GM23338 (cell line): ENCODE measurements at regions not wholly inside any gene's neighbourhood (a gene's known extent, or its start where the extent isn't known, plus 50 kb on each side); places are given as distances from the start of the nearest gene placed in this dataset.

Experiments
- ATAC-seq: fragments of 200-7000 bp; cut with Tn5 transposase; 3 replicates; pipeline ENCODE4 v1.9.1; 2020
- DNase-seq: peaks from one replicate; pipeline ENCODE4 v3.0.0-alpha.2; 2015; ENCODE audit warnings: low spot score
- H2AFZ ChIP-seq: fragments of 200-600 bp; sonication (generic); 2 replicates; pipeline ENCODE4 v1.8.0; 2016; ENCODE audit warnings: antibody characterized with exemption, mild to moderate bottlenecking, moderate library complexity
- H3F3A ChIP-seq: fragments of 200-600 bp; sonication (generic); replicated peaks from 2 replicates; pipeline ENCODE4 v1.8.0; 2017; ENCODE audit warnings: antibody characterized with exemption, mixed run types, low read depth
- H3K27ac ChIP-seq: fragments of 200-600 bp; sonication (generic); 2 replicates; pipeline ENCODE4 v1.6.1; 2016; ENCODE audit warnings: low read depth
- H3K27me3 ChIP-seq: fragments of 200-600 bp; sonication (generic); 2 replicates; pipeline ENCODE4 v1.8.0; 2016; ENCODE audit warnings: mild to moderate bottlenecking, mixed run types, moderate library complexity; ENCODE audit not compliant: insufficient read depth
- H3K36me3 ChIP-seq: fragments of 200-600 bp; sonication (generic); 2 replicates; pipeline ENCODE4 v1.8.0; 2016; ENCODE audit warnings: mild to moderate bottlenecking; ENCODE audit not compliant: insufficient read depth
- H3K4me1 ChIP-seq: fragments of 200-600 bp; sonication (generic); 2 replicates; pipeline ENCODE4 v1.8.0; 2016; ENCODE audit warnings: mild to moderate bottlenecking, moderate library complexity; ENCODE audit not compliant: insufficient read depth
- H3K4me2 ChIP-seq: fragments of 200-600 bp; sonication (generic); 2 replicates; pipeline ENCODE4 v1.7.1; 2017; ENCODE audit warnings: mixed run types
- H3K4me3 ChIP-seq: fragments of 200-600 bp; sonication (generic); 2 replicates; pipeline ENCODE4 v1.6.1; 2016; ENCODE audit warnings: mixed run types
- H3K79me2 ChIP-seq: fragments of 200-600 bp; sonication (generic); replicated peaks from 2 replicates; pipeline ENCODE4 v1.8.0; 2017; ENCODE audit warnings: mild to moderate bottlenecking; ENCODE audit not compliant: insufficient read depth
- H3K9me2 ChIP-seq: fragments of 200-600 bp; sonication (generic); 2 replicates; pipeline ENCODE4 v1.8.0; 2017; ENCODE audit not compliant: insufficient read depth
- H4K20me1 ChIP-seq: fragments of 200-600 bp; sonication (generic); replicated peaks from 2 replicates; pipeline ENCODE4 v1.8.0; 2017; ENCODE audit warnings: mild to moderate bottlenecking; ENCODE audit not compliant: insufficient read depth
- H3K27ac Mint-ChIP-seq: 2 replicates; pipeline ENCODE4 v1.8.0; 2020; ENCODE audit warnings: inconsistent platforms, mild to moderate bottlenecking, moderate library complexity, mixed read lengths
- H3K27me3 Mint-ChIP-seq: 3 replicates; pipeline ENCODE4 v1.8.0; 2022; ENCODE audit warnings: low read depth, mild to moderate bottlenecking, moderate library complexity, mixed read lengths, inconsistent platforms; ENCODE audit not compliant: insufficient read depth, poor library complexity
- H3K36me3 Mint-ChIP-seq: 3 replicates; pipeline ENCODE4 v1.8.0; 2021; ENCODE audit warnings: low read depth, mild to moderate bottlenecking, inconsistent platforms, moderate library complexity, mixed read lengths
- H3K4me1 Mint-ChIP-seq: 3 replicates; pipeline ENCODE4 v1.8.0; 2020; ENCODE audit warnings: mild to moderate bottlenecking, inconsistent platforms, mixed read lengths
- H3K4me3 Mint-ChIP-seq: 3 replicates; pipeline ENCODE4 v1.8.0; 2021; ENCODE audit warnings: moderate library complexity, mild to moderate bottlenecking, inconsistent platforms, mixed read lengths
- H3K9me3 Mint-ChIP-seq: 3 replicates; pipeline ENCODE4 v1.8.0; 2020; ENCODE audit warnings: moderate library complexity, mild to moderate bottlenecking, inconsistent platforms, mixed read lengths
- CREB1 ChIP-seq: fragments of 250-450 bp; sonication (Bioruptor Pico); IDR thresholded peaks from 2 replicates; pipeline ENCODE4 v1.5.0; 2020; ENCODE audit warnings: low read depth, mild to moderate bottlenecking, moderate library complexity
- EZH2 ChIP-seq: fragments of 200-600 bp; sonication (generic); IDR thresholded peaks from one replicate; pipeline ENCODE4 v1.8.0; 2017; ENCODE audit warnings: antibody characterized with exemption, mild to moderate bottlenecking, low read depth; ENCODE audit not compliant: unreplicated experiment
- EZH2phosphoT487 ChIP-seq: fragments of 200-600 bp; sonication (generic); IDR thresholded peaks from one replicate; pipeline ENCODE4 v1.8.1; 2018; ENCODE audit warnings: antibody characterized with exemption; ENCODE audit not compliant: unreplicated experiment
- JUNB ChIP-seq: IDR thresholded peaks from one replicate; pipeline ENCODE4 v1.6.1; 2016; ENCODE audit warnings: antibody characterized with exemption; ENCODE audit not compliant: unreplicated experiment
- NANOG ChIP-seq: IDR thresholded peaks from 2 replicates; pipeline ENCODE4 v1.6.1; 2016; ENCODE audit warnings: antibody characterized with exemption, borderline replicate concordance
- POLR2AphosphoS5 ChIP-seq: IDR thresholded peaks from 2 replicates; pipeline ENCODE4 v1.6.1; 2016; ENCODE audit warnings: antibody characterized with exemption, low read depth
- STAT1 ChIP-seq: IDR thresholded peaks from one replicate; pipeline ENCODE4 v1.6.1; 2016; ENCODE audit warnings: antibody characterized with exemption; ENCODE audit not compliant: unreplicated experiment
- ZNF114 ChIP-seq: fragments of 250-450 bp; sonication (Bioruptor Pico); IDR thresholded peaks from 2 replicates; pipeline ENCODE4 v1.5.0; 2020; ENCODE audit warnings: mild to moderate bottlenecking, moderate library complexity
- ZNF331 ChIP-seq: fragments of 250-450 bp; sonication (Bioruptor Pico); IDR thresholded peaks from 2 replicates; pipeline ENCODE4 v1.5.0; 2020; ENCODE audit warnings: low read depth, mild to moderate bottlenecking, moderate library complexity
- TF ChIP-seq, protein P1 (sequence below), 2 experiments: fragments of 200-600 bp in 1 of 2; sonication (generic) in 1 of 2; conservative IDR thresholded peaks; 2 replicates each; pipeline versions ENCODE4 v1.5.1 to v1.6.1; 2016 to 2017; ENCODE audit warnings: antibody characterized with exemption in 2 of 2, low read depth in 2 of 2, mild to moderate bottlenecking in 2 of 2, moderate library complexity in 1 of 2
- TF ChIP-seq, protein P2 (sequence below): IDR thresholded peaks from 2 replicates; pipeline ENCODE4 v1.6.1; 2016; ENCODE audit warnings: antibody characterized with exemption
- TF ChIP-seq, protein P3 (sequence below): fragments of 250-450 bp; sonication (Bioruptor Pico); IDR thresholded peaks from 2 replicates; pipeline ENCODE4 v1.5.0; 2020; ENCODE audit warnings: mild to moderate bottlenecking, moderate library complexity
- TF ChIP-seq, protein P4 (sequence below): IDR thresholded peaks from one replicate; pipeline ENCODE4 v1.6.1; 2018; ENCODE audit warnings: antibody characterized with exemption; ENCODE audit not compliant: unreplicated experiment

DNA sequence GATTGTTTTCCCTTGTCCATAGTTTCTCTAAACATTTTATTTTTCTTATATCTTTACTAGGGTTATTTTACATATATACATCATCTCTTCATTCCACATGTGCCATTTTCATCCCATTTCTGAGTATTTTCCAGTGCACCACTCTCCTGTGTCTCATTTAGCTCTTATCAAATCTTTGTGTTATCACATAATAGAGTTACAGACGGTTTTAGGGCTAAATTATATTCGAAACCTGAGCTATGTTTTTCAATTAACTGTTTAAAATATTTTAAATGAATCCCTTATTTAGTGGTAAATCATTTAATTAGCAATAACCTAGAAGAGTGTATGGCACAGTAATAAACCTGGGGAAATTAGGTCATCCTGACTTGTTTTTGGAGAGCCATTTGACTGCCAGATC is 160.4 kb upstream of the DCN start:
- Histone ChIP-seq H3K79me2 (no peaks in the 10 kb centered on the region), H3K27ac (no peak overlapping the region), H2AFZ (no peak overlapping the region), H3K4me1 (no peaks in the 10 kb centered on the region), H3K27me3 (no peaks in the 10 kb centered on the region), H3K4me3 (no peak overlapping the region), H3F3A (no peaks in the 10 kb centered on the region), H3K9me2 (no peaks in the 10 kb centered on the region), H4K20me1 (no peaks in the 10 kb centered on the region), H3K4me2 (no peak overlapping the region), H3K36me3 (no peaks in the 10 kb centered on the region)
- H3K9me3 Mint-ChIP-seq: no peaks in the 10 kb centered on the region
- H3K27ac Mint-ChIP-seq: no peak overlapping the region
- TF ChIP-seq EZH2phosphoT487 (no peak), STAT1 (no peak), NANOG (no peak), EZH2 (no peak), ZNF114 (CRISPR knock-in tag) (no peak), POLR2AphosphoS5 (no peak), CREB1 (CRISPR knock-in tag) (no peak), ZNF331 (CRISPR knock-in tag) (no peak), JUNB (no peak)
- TF ChIP-seq, protein P1, sequence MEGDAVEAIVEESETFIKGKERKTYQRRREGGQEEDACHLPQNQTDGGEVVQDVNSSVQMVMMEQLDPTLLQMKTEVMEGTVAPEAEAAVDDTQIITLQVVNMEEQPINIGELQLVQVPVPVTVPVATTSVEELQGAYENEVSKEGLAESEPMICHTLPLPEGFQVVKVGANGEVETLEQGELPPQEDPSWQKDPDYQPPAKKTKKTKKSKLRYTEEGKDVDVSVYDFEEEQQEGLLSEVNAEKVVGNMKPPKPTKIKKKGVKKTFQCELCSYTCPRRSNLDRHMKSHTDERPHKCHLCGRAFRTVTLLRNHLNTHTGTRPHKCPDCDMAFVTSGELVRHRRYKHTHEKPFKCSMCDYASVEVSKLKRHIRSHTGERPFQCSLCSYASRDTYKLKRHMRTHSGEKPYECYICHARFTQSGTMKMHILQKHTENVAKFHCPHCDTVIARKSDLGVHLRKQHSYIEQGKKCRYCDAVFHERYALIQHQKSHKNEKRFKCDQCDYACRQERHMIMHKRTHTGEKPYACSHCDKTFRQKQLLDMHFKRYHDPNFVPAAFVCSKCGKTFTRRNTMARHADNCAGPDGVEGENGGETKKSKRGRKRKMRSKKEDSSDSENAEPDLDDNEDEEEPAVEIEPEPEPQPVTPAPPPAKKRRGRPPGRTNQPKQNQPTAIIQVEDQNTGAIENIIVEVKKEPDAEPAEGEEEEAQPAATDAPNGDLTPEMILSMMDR (conservative IDR thresholded peaks at IDR 0.05; ENCODE audit: low read depth in 2 of 2): no peak
- TF ChIP-seq, protein P2, sequence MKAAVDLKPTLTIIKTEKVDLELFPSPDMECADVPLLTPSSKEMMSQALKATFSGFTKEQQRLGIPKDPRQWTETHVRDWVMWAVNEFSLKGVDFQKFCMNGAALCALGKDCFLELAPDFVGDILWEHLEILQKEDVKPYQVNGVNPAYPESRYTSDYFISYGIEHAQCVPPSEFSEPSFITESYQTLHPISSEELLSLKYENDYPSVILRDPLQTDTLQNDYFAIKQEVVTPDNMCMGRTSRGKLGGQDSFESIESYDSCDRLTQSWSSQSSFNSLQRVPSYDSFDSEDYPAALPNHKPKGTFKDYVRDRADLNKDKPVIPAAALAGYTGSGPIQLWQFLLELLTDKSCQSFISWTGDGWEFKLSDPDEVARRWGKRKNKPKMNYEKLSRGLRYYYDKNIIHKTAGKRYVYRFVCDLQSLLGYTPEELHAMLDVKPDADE: no peak
- TF ChIP-seq, protein P3, sequence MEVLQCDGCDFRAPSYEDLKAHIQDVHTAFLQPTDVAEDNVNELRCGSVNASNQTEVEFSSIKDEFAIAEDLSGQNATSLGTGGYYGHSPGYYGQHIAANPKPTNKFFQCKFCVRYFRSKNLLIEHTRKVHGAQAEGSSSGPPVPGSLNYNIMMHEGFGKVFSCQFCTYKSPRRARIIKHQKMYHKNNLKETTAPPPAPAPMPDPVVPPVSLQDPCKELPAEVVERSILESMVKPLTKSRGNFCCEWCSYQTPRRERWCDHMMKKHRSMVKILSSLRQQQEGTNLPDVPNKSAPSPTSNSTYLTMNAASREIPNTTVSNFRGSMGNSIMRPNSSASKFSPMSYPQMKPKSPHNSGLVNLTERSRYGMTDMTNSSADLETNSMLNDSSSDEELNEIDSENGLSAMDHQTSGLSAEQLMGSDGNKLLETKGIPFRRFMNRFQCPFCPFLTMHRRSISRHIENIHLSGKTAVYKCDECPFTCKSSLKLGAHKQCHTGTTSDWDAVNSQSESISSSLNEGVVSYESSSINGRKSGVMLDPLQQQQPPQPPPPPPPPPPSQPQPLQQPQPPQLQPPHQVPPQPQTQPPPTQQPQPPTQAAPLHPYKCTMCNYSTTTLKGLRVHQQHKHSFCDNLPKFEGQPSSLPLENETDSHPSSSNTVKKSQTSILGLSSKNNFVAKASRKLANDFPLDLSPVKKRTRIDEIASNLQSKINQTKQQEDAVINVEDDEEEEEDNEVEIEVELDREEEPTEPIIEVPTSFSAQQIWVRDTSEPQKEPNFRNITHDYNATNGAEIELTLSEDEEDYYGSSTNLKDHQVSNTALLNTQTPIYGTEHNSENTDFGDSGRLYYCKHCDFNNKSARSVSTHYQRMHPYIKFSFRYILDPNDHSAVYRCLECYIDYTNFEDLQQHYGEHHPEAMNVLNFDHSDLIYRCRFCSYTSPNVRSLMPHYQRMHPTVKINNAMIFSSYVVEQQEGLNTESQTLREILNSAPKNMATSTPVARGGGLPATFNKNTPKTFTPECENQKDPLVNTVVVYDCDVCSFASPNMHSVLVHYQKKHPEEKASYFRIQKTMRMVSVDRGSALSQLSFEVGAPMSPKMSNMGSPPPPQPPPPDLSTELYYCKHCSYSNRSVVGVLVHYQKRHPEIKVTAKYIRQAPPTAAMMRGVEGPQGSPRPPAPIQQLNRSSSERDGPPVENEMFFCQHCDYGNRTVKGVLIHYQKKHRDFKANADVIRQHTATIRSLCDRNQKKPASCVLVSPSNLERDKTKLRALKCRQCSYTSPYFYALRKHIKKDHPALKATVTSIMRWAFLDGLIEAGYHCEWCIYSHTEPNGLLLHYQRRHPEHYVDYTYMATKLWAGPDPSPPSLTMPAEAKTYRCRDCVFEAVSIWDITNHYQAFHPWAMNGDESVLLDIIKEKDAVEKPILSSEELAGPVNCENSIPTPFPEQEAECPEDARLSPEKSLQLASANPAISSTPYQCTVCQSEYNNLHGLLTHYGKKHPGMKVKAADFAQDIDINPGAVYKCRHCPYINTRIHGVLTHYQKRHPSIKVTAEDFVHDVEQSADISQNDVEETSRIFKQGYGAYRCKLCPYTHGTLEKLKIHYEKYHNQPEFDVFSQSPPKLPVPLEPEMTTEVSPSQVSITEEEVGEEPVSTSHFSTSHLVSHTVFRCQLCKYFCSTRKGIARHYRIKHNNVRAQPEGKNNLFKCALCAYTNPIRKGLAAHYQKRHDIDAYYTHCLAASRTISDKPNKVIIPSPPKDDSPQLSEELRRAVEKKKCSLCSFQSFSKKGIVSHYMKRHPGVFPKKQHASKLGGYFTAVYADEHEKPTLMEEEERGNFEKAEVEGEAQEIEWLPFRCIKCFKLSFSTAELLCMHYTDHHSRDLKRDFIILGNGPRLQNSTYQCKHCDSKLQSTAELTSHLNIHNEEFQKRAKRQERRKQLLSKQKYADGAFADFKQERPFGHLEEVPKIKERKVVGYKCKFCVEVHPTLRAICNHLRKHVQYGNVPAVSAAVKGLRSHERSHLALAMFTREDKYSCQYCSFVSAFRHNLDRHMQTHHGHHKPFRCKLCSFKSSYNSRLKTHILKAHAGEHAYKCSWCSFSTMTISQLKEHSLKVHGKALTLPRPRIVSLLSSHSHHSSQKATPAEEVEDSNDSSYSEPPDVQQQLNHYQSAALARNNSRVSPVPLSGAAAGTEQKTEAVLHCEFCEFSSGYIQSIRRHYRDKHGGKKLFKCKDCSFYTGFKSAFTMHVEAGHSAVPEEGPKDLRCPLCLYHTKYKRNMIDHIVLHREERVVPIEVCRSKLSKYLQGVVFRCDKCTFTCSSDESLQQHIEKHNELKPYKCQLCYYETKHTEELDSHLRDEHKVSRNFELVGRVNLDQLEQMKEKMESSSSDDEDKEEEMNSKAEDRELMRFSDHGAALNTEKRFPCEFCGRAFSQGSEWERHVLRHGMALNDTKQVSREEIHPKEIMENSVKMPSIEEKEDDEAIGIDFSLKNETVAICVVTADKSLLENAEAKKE (CRISPR knock-in tag): no peak
- TF ChIP-seq, protein P4, sequence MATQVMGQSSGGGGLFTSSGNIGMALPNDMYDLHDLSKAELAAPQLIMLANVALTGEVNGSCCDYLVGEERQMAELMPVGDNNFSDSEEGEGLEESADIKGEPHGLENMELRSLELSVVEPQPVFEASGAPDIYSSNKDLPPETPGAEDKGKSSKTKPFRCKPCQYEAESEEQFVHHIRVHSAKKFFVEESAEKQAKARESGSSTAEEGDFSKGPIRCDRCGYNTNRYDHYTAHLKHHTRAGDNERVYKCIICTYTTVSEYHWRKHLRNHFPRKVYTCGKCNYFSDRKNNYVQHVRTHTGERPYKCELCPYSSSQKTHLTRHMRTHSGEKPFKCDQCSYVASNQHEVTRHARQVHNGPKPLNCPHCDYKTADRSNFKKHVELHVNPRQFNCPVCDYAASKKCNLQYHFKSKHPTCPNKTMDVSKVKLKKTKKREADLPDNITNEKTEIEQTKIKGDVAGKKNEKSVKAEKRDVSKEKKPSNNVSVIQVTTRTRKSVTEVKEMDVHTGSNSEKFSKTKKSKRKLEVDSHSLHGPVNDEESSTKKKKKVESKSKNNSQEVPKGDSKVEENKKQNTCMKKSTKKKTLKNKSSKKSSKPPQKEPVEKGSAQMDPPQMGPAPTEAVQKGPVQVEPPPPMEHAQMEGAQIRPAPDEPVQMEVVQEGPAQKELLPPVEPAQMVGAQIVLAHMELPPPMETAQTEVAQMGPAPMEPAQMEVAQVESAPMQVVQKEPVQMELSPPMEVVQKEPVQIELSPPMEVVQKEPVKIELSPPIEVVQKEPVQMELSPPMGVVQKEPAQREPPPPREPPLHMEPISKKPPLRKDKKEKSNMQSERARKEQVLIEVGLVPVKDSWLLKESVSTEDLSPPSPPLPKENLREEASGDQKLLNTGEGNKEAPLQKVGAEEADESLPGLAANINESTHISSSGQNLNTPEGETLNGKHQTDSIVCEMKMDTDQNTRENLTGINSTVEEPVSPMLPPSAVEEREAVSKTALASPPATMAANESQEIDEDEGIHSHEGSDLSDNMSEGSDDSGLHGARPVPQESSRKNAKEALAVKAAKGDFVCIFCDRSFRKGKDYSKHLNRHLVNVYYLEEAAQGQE: no peak
- no peaks in the 10 kb centered on the region for H3K27me3 Mint-ChIP-seq
- H3K4me1 Mint-ChIP-seq: no peaks in the 10 kb centered on the region
- no peak overlapping the region for H3K4me3 Mint-ChIP-seq
- DNase-seq (no peak), ATAC-seq (no peak)
- H3K36me3 Mint-ChIP-seq: no peaks in the 10 kb centered on the region
